Calu3 (cell line): ENCODE measurements at regions not wholly inside any gene's neighbourhood (a gene's known extent, or its start where the extent isn't known, plus 50 kb on each side); places are given as distances from the start of the nearest gene placed in this dataset.
"Not testable (repeated sequence)": the region's sequence is repeated elsewhere in the genome, so short reads cannot be mapped to it uniquely, and the experiment has no call there.

Experiments used
- BruUV-seq: library from RNA; stranded (reverse); fragments of 400-500 nt; replicated peaks from 2 replicates; lab custom pipeline; 2021; lab: Mats Ljungman, UMichigan
- CTCF ChIA-PET: fragments of 300-600 bp; sonication (Branson Sonifier 250); formaldehyde crosslinking; loops from one replicate; lab custom pipeline; 2022; ENCODE audit warnings: antibody characterized with exemption; lab: Charles Lee
- DNase-seq: peaks from one replicate; pipeline ENCODE4 v3.0.0; 2022
- H3K27ac Mint-ChIP-seq: one replicate; pipeline ENCODE4 v1.8.0; 2022; ENCODE audit warnings: mixed read lengths; ENCODE audit not compliant: unreplicated experiment
- H3K27me3 Mint-ChIP-seq: one replicate; pipeline ENCODE4 v1.8.0; 2022; ENCODE audit warnings: mixed read lengths; ENCODE audit not compliant: unreplicated experiment
- H3K36me3 Mint-ChIP-seq: one replicate; pipeline ENCODE4 v1.8.0; 2022; ENCODE audit warnings: mild to moderate bottlenecking, moderate library complexity, mixed read lengths; ENCODE audit not compliant: insufficient read depth, unreplicated experiment
- H3K4me1 Mint-ChIP-seq: one replicate; pipeline ENCODE4 v1.8.0; 2022; ENCODE audit warnings: mild to moderate bottlenecking, low read depth, mixed read lengths; ENCODE audit not compliant: unreplicated experiment
- H3K4me3 Mint-ChIP-seq: one replicate; pipeline ENCODE4 v1.8.0; 2022; ENCODE audit warnings: mild to moderate bottlenecking, low read depth, moderate library complexity, mixed read lengths; ENCODE audit not compliant: unreplicated experiment
- H3K9me3 Mint-ChIP-seq: one replicate; pipeline ENCODE4 v1.8.0; 2022; ENCODE audit warnings: low read depth, mixed read lengths; ENCODE audit not compliant: unreplicated experiment
- intact Hi-C: fragments of 100-400 bp; cut with micrococcal nuclease; formaldehyde crosslinking; loops from one replicate; pipeline ENCODE4 v1.10.0; 2022; ENCODE audit not compliant: unreplicated experiment
- TF ChIP-seq, protein P1 (sequence below): fragments of 200-600 bp; IDR thresholded peaks from one replicate; pipeline ENCODE4 v1.8.0; 2022; ENCODE audit warnings: antibody characterized with exemption; ENCODE audit not compliant: unreplicated experiment

DNA sequence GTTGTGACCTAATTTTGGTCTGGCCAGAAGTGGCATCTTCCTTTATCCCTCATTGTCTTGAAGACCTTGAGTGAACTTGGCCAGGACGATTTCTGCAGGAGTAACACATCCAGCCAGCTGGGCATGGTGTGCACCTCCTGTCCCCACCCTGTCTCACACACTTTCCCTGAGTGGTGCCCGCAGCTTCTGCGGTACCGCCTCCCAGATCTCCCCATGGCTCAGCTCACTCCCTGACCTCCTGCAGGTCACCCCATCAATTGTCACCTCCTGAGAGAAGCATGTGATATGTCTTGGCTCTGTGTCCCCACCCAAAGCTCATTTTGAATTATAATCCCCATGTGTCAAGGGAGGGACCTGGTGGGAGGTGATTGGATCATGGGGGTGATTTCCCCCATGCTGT is 50.2 kb upstream of the TP53I11 start:
- CTCF ChIA-PET = no interaction called here
- Mint-ChIP-seq H3K36me3 (no peaks in the 10 kb centered on the region), H3K4me3 (no peak overlapping the region), H3K27ac (no peak overlapping the region), H3K27me3 (peaks cover 70% of the 10 kb centered on the region), H3K9me3 (no peaks in the 10 kb centered on the region), H3K4me1 (no peaks in the 10 kb centered on the region)
- DNase-seq = no peak
- intact Hi-C loops = no loop called here
- no TSS peak for BruUV-seq
- TF ChIP-seq, protein P1, sequence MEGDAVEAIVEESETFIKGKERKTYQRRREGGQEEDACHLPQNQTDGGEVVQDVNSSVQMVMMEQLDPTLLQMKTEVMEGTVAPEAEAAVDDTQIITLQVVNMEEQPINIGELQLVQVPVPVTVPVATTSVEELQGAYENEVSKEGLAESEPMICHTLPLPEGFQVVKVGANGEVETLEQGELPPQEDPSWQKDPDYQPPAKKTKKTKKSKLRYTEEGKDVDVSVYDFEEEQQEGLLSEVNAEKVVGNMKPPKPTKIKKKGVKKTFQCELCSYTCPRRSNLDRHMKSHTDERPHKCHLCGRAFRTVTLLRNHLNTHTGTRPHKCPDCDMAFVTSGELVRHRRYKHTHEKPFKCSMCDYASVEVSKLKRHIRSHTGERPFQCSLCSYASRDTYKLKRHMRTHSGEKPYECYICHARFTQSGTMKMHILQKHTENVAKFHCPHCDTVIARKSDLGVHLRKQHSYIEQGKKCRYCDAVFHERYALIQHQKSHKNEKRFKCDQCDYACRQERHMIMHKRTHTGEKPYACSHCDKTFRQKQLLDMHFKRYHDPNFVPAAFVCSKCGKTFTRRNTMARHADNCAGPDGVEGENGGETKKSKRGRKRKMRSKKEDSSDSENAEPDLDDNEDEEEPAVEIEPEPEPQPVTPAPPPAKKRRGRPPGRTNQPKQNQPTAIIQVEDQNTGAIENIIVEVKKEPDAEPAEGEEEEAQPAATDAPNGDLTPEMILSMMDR = no peak

DNA sequence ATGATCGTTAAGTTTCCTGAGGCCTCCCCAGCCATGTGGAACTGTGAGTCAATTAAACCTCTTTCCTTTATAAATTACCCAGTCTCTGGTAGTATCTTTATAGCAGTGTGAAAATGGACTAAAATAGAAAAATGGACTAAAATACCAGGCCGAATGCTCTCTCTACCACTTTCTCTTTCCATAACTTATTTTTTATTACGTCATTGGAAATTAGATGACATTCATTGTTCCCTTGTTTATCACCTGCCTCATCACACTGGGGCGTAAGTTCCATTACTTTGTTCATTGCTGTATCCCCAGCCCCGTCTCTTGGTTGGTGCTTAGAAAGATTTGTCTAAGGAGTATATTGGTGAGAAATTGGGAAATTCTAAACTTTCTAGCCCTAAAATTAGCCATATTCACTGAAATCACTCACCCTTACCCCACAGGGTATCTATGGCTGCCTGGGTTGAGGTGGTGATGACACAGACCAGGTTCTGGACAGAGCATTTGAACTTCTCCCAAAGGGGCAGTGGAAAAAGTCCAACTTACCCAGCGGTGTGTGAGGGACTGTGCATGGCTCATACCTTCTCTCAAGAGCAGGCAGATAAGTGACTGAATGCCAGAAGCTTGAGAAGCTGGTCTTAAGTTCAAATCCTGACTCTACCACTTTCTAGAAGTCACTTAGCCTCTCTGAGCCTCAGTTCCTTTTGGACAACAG is 50.9 kb upstream of the TP53I11 start:
- H3K4me1 Mint-ChIP-seq = no peaks in the 10 kb centered on the region
- no peaks in the 10 kb centered on the region for H3K9me3 Mint-ChIP-seq
- BruUV-seq = no TSS peak
- CTCF ChIA-PET = interaction anchor here (0.6 kb wide), 1 partner anchor 63 kb away, joined by 5 read pairs; no protein-coding TSS in a partner anchor
- peaks cover 76% of the 10 kb centered on the region for H3K27me3 Mint-ChIP-seq
- H3K36me3 Mint-ChIP-seq = no peaks in the 10 kb centered on the region
- no peak for DNase-seq
- TF ChIP-seq, protein P1 = no peak
- no peak overlapping the region for H3K4me3 Mint-ChIP-seq
- no peak overlapping the region for H3K27ac Mint-ChIP-seq
- intact Hi-C loops = no loop called here

DNA sequence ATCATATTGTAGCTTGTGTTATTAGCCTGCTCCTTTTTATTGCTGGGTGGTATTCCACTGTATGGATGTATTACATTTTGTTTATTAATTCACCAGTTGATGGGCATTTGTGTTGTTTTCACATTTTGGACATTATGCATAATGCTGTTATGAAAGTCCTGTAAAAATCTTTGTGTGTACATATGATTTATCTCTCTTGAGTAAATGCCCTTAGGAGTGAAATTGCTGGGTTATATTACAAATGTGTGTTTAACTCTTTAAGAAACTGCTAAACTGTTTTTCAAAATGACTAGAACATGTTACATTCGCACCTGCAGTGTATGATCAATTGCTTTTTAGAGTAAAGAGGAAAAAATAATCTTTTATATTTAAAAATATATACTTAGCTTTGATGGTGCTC is 54.4 kb upstream of the TP53I11 start:
- TF ChIP-seq, protein P1 = no peak
- H3K4me3 Mint-ChIP-seq = no peak overlapping the region
- H3K4me1 Mint-ChIP-seq = no peaks in the 10 kb centered on the region
- H3K27ac Mint-ChIP-seq = no peak overlapping the region
- peaks cover 76% of the 10 kb centered on the region for H3K27me3 Mint-ChIP-seq
- no TSS peak for BruUV-seq
- CTCF ChIA-PET = interaction anchor here (0.5 to 1.0 kb wide), 2 partner anchors 23 to 43 kb away, joined by 3 read pairs; no protein-coding TSS in a partner anchor
- intact Hi-C loops = no loop called here
- no peaks in the 10 kb centered on the region for H3K9me3 Mint-ChIP-seq
- no peaks in the 10 kb centered on the region for H3K36me3 Mint-ChIP-seq
- DNase-seq = no peak

DNA sequence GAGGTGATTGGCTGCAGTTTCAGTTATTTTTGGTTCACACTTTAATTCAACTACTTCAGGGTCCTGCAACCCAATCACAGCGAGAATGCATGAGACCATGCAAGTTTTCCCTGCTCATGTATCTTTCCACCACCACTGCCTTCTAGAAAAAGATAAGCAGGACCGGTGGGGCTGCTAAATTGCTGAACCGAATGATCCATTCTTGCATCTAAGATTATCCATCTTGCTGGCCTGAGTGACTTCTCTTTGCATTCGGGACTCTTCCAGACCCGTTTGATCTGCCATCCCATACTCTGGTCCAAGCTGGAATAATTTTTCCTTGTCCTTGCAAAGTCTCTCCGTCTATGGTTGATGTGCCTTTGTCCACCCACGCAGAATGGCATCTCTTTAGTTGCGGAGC is 56.3 kb upstream of the TP53I11 start:
- Mint-ChIP-seq H3K4me3 (no peak overlapping the region), H3K4me1 (no peaks in the 10 kb centered on the region), H3K9me3 (no peaks in the 10 kb centered on the region), H3K27ac (no peak overlapping the region), H3K27me3 (peaks cover 58% of the 10 kb centered on the region), H3K36me3 (no peaks in the 10 kb centered on the region)
- intact Hi-C loops = no loop called here
- no TSS peak for BruUV-seq
- TF ChIP-seq, protein P1 = no peak
- no peak for DNase-seq
- CTCF ChIA-PET = no interaction called here

DNA sequence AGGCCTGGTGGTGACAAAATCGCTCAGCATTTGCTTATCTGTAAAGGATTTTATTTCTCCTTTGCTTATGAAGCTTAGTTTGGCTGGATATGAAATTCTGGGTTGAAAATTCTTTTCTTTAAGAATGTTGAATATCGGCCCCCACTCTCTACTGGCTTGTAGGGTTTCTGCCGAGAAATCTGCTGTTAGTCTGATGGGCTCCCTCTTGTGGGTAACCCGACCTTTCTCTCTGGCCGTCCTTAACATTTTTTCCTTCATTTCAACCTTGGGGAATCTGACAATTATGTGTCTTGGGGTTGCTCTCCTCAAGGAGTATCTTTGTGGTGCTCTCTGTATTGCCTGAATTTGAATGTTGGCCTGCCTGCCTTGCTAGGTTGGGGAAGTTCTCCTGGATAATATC is 65.3 kb upstream of the TP53I11 start:
- DNase-seq, H3K27ac Mint-ChIP-seq, H3K4me1 Mint-ChIP-seq, CTCF ChIA-PET, H3K4me3 Mint-ChIP-seq, H3K36me3 Mint-ChIP-seq, H3K9me3 Mint-ChIP-seq, intact Hi-C loops, BruUV-seq: not testable (repeated sequence)
- H3K27me3 Mint-ChIP-seq = peaks cover 41% of the 10 kb centered on the region

DNA sequence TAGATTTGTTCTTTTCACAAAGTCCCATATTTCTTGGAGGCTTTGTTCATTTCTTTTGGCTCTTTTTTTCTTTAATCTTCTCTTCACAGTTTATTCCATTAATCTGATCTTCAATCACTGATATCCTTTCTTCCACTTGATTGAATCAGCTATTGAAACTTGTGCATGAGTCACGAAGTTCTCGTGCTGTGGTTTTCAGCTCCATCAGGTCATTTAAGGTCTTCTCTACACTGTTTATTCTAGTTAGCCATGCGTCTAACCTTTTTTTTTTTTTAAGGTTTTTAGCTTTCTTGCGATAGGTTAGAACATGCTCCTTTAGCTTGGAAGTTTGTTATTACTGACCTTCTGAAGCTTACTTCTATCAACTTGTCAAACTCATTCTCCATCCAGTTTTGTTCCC is 65.8 kb upstream of the TP53I11 start:
- H3K27me3 Mint-ChIP-seq = peaks cover 43% of the 10 kb centered on the region
- intact Hi-C loops, H3K4me3 Mint-ChIP-seq, H3K4me1 Mint-ChIP-seq, H3K27ac Mint-ChIP-seq, CTCF ChIA-PET, DNase-seq, BruUV-seq, H3K9me3 Mint-ChIP-seq, H3K36me3 Mint-ChIP-seq: not testable (repeated sequence)
